ENCODE measurements at regions not wholly inside any gene's neighbourhood (a gene's known extent, or its start where the extent isn't known, plus 50 kb on each side); places are given as distances from the start of the nearest gene placed in this dataset.

DNA sequence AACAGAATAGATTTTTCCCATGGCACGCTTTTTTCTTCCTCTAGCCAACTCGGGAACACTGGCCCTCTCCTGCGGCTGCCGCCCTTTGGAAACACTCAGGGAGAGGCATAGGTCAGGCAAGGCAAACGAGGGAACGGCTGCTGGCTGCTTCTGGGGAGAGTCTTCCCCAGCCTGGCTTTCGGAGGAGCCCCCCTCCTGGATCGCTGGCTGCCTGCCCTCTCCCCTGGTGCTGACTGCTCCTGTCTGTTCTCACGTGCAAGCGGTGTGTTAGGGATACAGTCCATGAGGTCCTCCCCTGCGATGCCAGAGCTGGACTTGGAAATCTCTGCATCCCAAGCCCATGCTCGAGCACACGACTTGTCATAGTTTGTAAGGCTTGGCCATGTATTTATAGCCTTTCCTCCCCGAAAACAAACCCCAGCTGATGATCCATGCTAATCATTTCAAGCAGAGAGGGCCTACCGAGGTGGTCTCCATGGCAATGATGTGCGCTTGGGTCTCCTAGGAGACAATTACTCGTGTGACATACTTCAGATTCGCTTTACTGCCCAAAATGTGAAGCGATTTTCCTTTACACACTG is 315.6 kb upstream of the ATP10A start:
- no peaks in the 10 kb centered on the region for H3K27me3 Mint-ChIP-seq
- H3K4me1 Mint-ChIP-seq, result no peaks in the 10 kb centered on the region
- Histone ChIP-seq H3K27me3 (replicated peaks in 1 of 4; ENCODE audit: control extremely low read depth in 1 of 4, control insufficient read depth in 3 of 4, insufficient read depth in 4 of 4, low read length in 3 of 4) (no peaks in the 10 kb centered on the region), H3K36me3 (replicated peaks in 1 of 2; ENCODE audit: control extremely low read depth in 1 of 2, control insufficient read depth in 1 of 2, extremely low read depth in 1 of 2, insufficient read depth in 2 of 2, low read length in 1 of 2) (no peaks in the 10 kb centered on the region), H2AFZ (ENCODE audit: insufficient read depth, low read depth, low read length, poor library complexity, severe bottlenecking) (no peak overlapping the region), H3K9me3 (ENCODE audit: control extremely low read depth in 1 of 3, control insufficient read depth in 2 of 3, insufficient read depth in 1 of 3, low read length in 2 of 3) (no peaks in the 10 kb centered on the region), H3K4me1 (ENCODE audit: control insufficient read depth in 2 of 2, insufficient read depth in 2 of 2, low read length in 2 of 2) (no peaks in the 10 kb centered on the region), H3K27ac (ENCODE audit: low read length in 2 of 2) (no peak overlapping the region), H3K4me2 (replicated peaks; ENCODE audit: low read depth, low read length, poor library complexity, severe bottlenecking) (no peak overlapping the region), H3K4me3 (ENCODE audit: control extremely low read depth in 1 of 5, extremely low read depth in 1 of 5, insufficient read depth in 1 of 5, low read depth in 2 of 5, low read length in 4 of 5) (no peak overlapping the region), H4K20me1 (ENCODE audit: control insufficient read depth, insufficient read depth, low read length, poor library complexity, severe bottlenecking) (no peaks in the 10 kb centered on the region), H3K79me2 (ENCODE audit: control insufficient read depth, insufficient read depth, low read length) (no peaks in the 10 kb centered on the region), H3K9ac (ENCODE audit: low read length) (no peak overlapping the region)
- no peak overlapping the region for H3K27ac Mint-ChIP-seq
- no peak overlapping the region for H3K4me3 Mint-ChIP-seq
- POLR2A ChIA-PET, result no interaction called here
- CTCF ChIA-PET, result no interaction called here
- intact Hi-C loops (cut with micrococcal nuclease), result no loop called here
- 76% methylated on average over 15 of the region's 19 CpGs for WGBS (ENCODE audit: insufficient coverage)
- no peak for ATAC-seq (ENCODE audit: low read depth)
- no peaks in the 10 kb centered on the region for H3K9me3 Mint-ChIP-seq (ENCODE audit: insufficient read depth)
- TF ChIP-seq, protein P1, sequence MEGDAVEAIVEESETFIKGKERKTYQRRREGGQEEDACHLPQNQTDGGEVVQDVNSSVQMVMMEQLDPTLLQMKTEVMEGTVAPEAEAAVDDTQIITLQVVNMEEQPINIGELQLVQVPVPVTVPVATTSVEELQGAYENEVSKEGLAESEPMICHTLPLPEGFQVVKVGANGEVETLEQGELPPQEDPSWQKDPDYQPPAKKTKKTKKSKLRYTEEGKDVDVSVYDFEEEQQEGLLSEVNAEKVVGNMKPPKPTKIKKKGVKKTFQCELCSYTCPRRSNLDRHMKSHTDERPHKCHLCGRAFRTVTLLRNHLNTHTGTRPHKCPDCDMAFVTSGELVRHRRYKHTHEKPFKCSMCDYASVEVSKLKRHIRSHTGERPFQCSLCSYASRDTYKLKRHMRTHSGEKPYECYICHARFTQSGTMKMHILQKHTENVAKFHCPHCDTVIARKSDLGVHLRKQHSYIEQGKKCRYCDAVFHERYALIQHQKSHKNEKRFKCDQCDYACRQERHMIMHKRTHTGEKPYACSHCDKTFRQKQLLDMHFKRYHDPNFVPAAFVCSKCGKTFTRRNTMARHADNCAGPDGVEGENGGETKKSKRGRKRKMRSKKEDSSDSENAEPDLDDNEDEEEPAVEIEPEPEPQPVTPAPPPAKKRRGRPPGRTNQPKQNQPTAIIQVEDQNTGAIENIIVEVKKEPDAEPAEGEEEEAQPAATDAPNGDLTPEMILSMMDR (IDR thresholded peaks at IDR 0.05), result no peak
- no peak for TF ChIP-seq EZH2 (IDR thresholded peaks at IDR 0.05; ENCODE audit: borderline replicate concordance, insufficient read depth, low read depth, low read length, poor library complexity, severe bottlenecking)
- no peak for DNase-seq

DNA sequence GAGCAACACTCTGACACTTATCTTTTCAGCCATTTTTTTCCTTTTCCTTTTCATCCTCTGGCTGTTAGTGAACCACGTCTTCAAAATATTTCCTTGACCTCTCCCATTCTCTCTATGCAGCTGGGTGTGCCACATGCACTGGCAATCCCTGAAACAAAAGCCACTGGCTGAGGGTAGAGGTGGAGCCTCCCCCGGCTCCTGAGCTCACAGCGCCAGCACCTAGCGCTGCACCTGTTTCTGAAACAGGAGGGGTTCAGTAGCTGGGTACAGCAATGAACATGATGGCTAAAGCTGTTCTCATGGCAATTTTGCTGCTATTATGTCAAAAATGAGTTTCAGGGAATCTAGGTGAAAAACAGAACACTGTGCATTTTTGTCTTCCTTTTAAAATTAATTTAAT is 314.7 kb upstream of the ATP10A start:
- Histone ChIP-seq H3K36me3 (replicated peaks in 1 of 2; ENCODE audit: control extremely low read depth in 1 of 2, control insufficient read depth in 1 of 2, extremely low read depth in 1 of 2, insufficient read depth in 2 of 2, low read length in 1 of 2) (no peaks in the 10 kb centered on the region), H3K4me3 (ENCODE audit: control extremely low read depth in 1 of 5, extremely low read depth in 1 of 5, insufficient read depth in 1 of 5, low read depth in 2 of 5, low read length in 4 of 5) (no peak overlapping the region), H3K79me2 (ENCODE audit: control insufficient read depth, insufficient read depth, low read length) (no peaks in the 10 kb centered on the region), H4K20me1 (ENCODE audit: control insufficient read depth, insufficient read depth, low read length, poor library complexity, severe bottlenecking) (no peaks in the 10 kb centered on the region), H3K9ac (ENCODE audit: low read length) (no peak overlapping the region), H3K4me1 (ENCODE audit: control insufficient read depth in 2 of 2, insufficient read depth in 2 of 2, low read length in 2 of 2) (no peaks in the 10 kb centered on the region), H3K9me3 (ENCODE audit: control extremely low read depth in 1 of 3, control insufficient read depth in 2 of 3, insufficient read depth in 1 of 3, low read length in 2 of 3) (no peaks in the 10 kb centered on the region), H3K4me2 (replicated peaks; ENCODE audit: low read depth, low read length, poor library complexity, severe bottlenecking) (no peak overlapping the region), H3K27ac (ENCODE audit: low read length in 2 of 2) (no peak overlapping the region), H3K27me3 (replicated peaks in 1 of 4; ENCODE audit: control extremely low read depth in 1 of 4, control insufficient read depth in 3 of 4, insufficient read depth in 4 of 4, low read length in 3 of 4) (no peaks in the 10 kb centered on the region), H2AFZ (ENCODE audit: insufficient read depth, low read depth, low read length, poor library complexity, severe bottlenecking) (no peak overlapping the region)
- no peaks in the 10 kb centered on the region for H3K4me1 Mint-ChIP-seq
- no peak for DNase-seq
- no peak overlapping the region for H3K27ac Mint-ChIP-seq
- no peak for ATAC-seq (ENCODE audit: low read depth)
- H3K4me3 Mint-ChIP-seq, result no peak overlapping the region
- TF ChIP-seq EZH2 (IDR thresholded peaks at IDR 0.05; ENCODE audit: borderline replicate concordance, insufficient read depth, low read depth, low read length, poor library complexity, severe bottlenecking), result no peak
- TF ChIP-seq, protein P1 (IDR thresholded peaks at IDR 0.05), result no peak
- H3K9me3 Mint-ChIP-seq (ENCODE audit: insufficient read depth), result no peaks in the 10 kb centered on the region
- intact Hi-C loops (cut with micrococcal nuclease), result no loop called here
- ChIA-PET CTCF (no interaction called here), POLR2A (no interaction called here)
- no peaks in the 10 kb centered on the region for H3K27me3 Mint-ChIP-seq
- 94% methylated on average over 3 of the region's 4 CpGs for WGBS (ENCODE audit: insufficient coverage)
